ENCODE measurements at regions not wholly inside any gene's neighbourhood (a gene's known extent, or its start where the extent isn't known, plus 50 kb on each side); places are given as distances from the start of the nearest gene placed in this dataset.

GRCh38 chr16:17607075-17607509 lies 136.3 kb upstream of the XYLT1 start:
- no peaks in the 10 kb centered on the region for H3K4me1 ChIP-seq (ENCODE audit: insufficient read depth)
- H3K9me3 ChIP-seq (ENCODE audit: low read depth), result no peaks in the 10 kb centered on the region
- no peak overlapping the region for H3K9ac ChIP-seq
- no peaks in the 10 kb centered on the region for H4K20me1 ChIP-seq (ENCODE audit: insufficient read depth)
- H2AFZ ChIP-seq, result no peak overlapping the region
- TF ChIP-seq EZH2phosphoT487 (IDR thresholded peaks at IDR 0.05; ENCODE audit: insufficient read depth, low read depth) (no peak), EZH2 (IDR thresholded peaks at IDR 0.05; ENCODE audit: insufficient read depth, poor library complexity, severe bottlenecking) (no peak)
- H3K27ac ChIP-seq, result no peak overlapping the region
- no peaks in the 10 kb centered on the region for H3K36me3 ChIP-seq (ENCODE audit: low read depth)
- H3F3A ChIP-seq (ENCODE audit: insufficient read depth), result no peaks in the 10 kb centered on the region
- H3K79me2 ChIP-seq (ENCODE audit: insufficient read depth), result no peaks in the 10 kb centered on the region
- 60 to 65% methylated on average over 4 of the region's 4 CpGs for WGBS, 2 experiments (ENCODE audit: low coverage in 1 of 2, low lambda C conversion rate in 2 of 2, missing lambda C conversion rate in 2 of 2)
- in situ Hi-C loops (cut with MboI), result no loop called here
- no peak overlapping the region for H3K4me2 ChIP-seq (ENCODE audit: unreplicated experiment)
- no peak overlapping the region for H3K4me3 ChIP-seq
- no peaks in the 10 kb centered on the region for H3K9me2 ChIP-seq (ENCODE audit: insufficient read depth)
- H3K27me3 ChIP-seq (replicated peaks; ENCODE audit: insufficient read depth), result peaks cover 21% of the 10 kb centered on the region
- DNase-seq, result no peak

GRCh38 chr16:17606460-17606859 lies 135.7 kb upstream of the XYLT1 start:
- H3K9me3 ChIP-seq (ENCODE audit: low read depth), result no peaks in the 10 kb centered on the region
- no peaks in the 10 kb centered on the region for H4K20me1 ChIP-seq (ENCODE audit: insufficient read depth)
- DNase-seq, result peak; percentile 10
- no peak overlapping the region for H3K27ac ChIP-seq
- TF ChIP-seq EZH2phosphoT487 (IDR thresholded peaks at IDR 0.05; ENCODE audit: insufficient read depth, low read depth) (no peak), EZH2 (IDR thresholded peaks at IDR 0.05; ENCODE audit: insufficient read depth, poor library complexity, severe bottlenecking) (no peak)
- no peaks in the 10 kb centered on the region for H3K9me2 ChIP-seq (ENCODE audit: insufficient read depth)
- no peaks in the 10 kb centered on the region for H3K4me1 ChIP-seq (ENCODE audit: insufficient read depth)
- H3K27me3 ChIP-seq (replicated peaks; ENCODE audit: insufficient read depth), result peaks cover 21% of the 10 kb centered on the region
- H3K79me2 ChIP-seq (ENCODE audit: insufficient read depth), result no peaks in the 10 kb centered on the region
- in situ Hi-C loops (cut with MboI), result no loop called here
- H3K9ac ChIP-seq, result no peak overlapping the region
- no peaks in the 10 kb centered on the region for H3K36me3 ChIP-seq (ENCODE audit: low read depth)
- H3K4me3 ChIP-seq, result no peak overlapping the region
- no peaks in the 10 kb centered on the region for H3F3A ChIP-seq (ENCODE audit: insufficient read depth)
- 0 to 5% methylated on average over 1 of the region's 1 CpG for WGBS, 2 experiments (ENCODE audit: low coverage in 1 of 2, low lambda C conversion rate in 2 of 2, missing lambda C conversion rate in 2 of 2)
- no peak overlapping the region for H3K4me2 ChIP-seq (ENCODE audit: unreplicated experiment)
- no peak overlapping the region for H2AFZ ChIP-seq

- no peaks in the 10 kb centered on the region for H4K20me1 ChIP-seq (ENCODE audit: insufficient read depth)
- no peak overlapping the region for H3K9ac ChIP-seq
- in situ Hi-C loops (cut with MboI), result no loop called here
- H3K27me3 ChIP-seq (replicated peaks; ENCODE audit: insufficient read depth), result peaks cover 21% of the 10 kb centered on the region
- H3F3A ChIP-seq (ENCODE audit: insufficient read depth), result no peaks in the 10 kb centered on the region
- no peak for TF ChIP-seq EZH2phosphoT487 (IDR thresholded peaks at IDR 0.05; ENCODE audit: insufficient read depth, low read depth)
- no peak overlapping the region for H3K4me3 ChIP-seq
- no peak overlapping the region for H2AFZ ChIP-seq
- no peaks in the 10 kb centered on the region for H3K4me1 ChIP-seq (ENCODE audit: insufficient read depth)
- H3K9me3 ChIP-seq (ENCODE audit: low read depth), result no peaks in the 10 kb centered on the region
- WGBS, 2 experiments (ENCODE audit: low coverage in 1 of 2, low lambda C conversion rate in 2 of 2, missing lambda C conversion rate in 2 of 2), result 75 to 83% methylated on average over 4 of the region's 4 CpGs
- H3K36me3 ChIP-seq (ENCODE audit: low read depth), result no peaks in the 10 kb centered on the region
- H3K27ac ChIP-seq, result no peak overlapping the region
- H3K4me2 ChIP-seq (ENCODE audit: unreplicated experiment), result no peak overlapping the region
- no peaks in the 10 kb centered on the region for H3K79me2 ChIP-seq (ENCODE audit: insufficient read depth)
- no peaks in the 10 kb centered on the region for H3K9me2 ChIP-seq (ENCODE audit: insufficient read depth)
- no peak for DNase-seq
Measured at GRCh38 chr16:17605784-17606183, 135.0 kb upstream of the XYLT1 start.

- H3K27ac ChIP-seq, result no peak overlapping the region
- H2AFZ ChIP-seq, result no peak overlapping the region
- no peaks in the 10 kb centered on the region for H3K9me3 ChIP-seq (ENCODE audit: low read depth)
- H3K9ac ChIP-seq, result no peak overlapping the region
- no peaks in the 10 kb centered on the region for H3F3A ChIP-seq (ENCODE audit: insufficient read depth)
- in situ Hi-C loops (cut with MboI), result no loop called here
- 0 out of 2 replicates have a peak, but pooled peaks cover 14% of the 10 kb centered on the region for H3K27me3 ChIP-seq (replicated peaks; ENCODE audit: insufficient read depth)
- TF ChIP-seq EZH2phosphoT487 (IDR thresholded peaks at IDR 0.05; ENCODE audit: insufficient read depth, low read depth), result no peak
- no peak for TF ChIP-seq EZH2 (IDR thresholded peaks at IDR 0.05; ENCODE audit: insufficient read depth, poor library complexity, severe bottlenecking)
- H3K9me2 ChIP-seq (ENCODE audit: insufficient read depth), result no peaks in the 10 kb centered on the region
- no peaks in the 10 kb centered on the region for H3K36me3 ChIP-seq (ENCODE audit: low read depth)
- no peak overlapping the region for H3K4me3 ChIP-seq
- no peaks in the 10 kb centered on the region for H3K4me1 ChIP-seq (ENCODE audit: insufficient read depth)
- no peak for DNase-seq
- 8 to 25% methylated on average over 1 of the region's 1 CpG for WGBS, 2 experiments (ENCODE audit: low coverage in 1 of 2, low lambda C conversion rate in 2 of 2, missing lambda C conversion rate in 2 of 2)
- H4K20me1 ChIP-seq (ENCODE audit: insufficient read depth), result no peaks in the 10 kb centered on the region
- H3K4me2 ChIP-seq (ENCODE audit: unreplicated experiment), result no peak overlapping the region
- H3K79me2 ChIP-seq (ENCODE audit: insufficient read depth), result no peaks in the 10 kb centered on the region
Measured at GRCh38 chr16:17603626-17604025, 132.9 kb upstream of the XYLT1 start.

GRCh38 chr16:17602678-17603077 lies 131.9 kb upstream of the XYLT1 start:
- Histone ChIP-seq H3K9me2 (ENCODE audit: insufficient read depth) (no peaks in the 10 kb centered on the region), H4K20me1 (ENCODE audit: insufficient read depth) (no peaks in the 10 kb centered on the region), H3K4me2 (ENCODE audit: unreplicated experiment) (no peak overlapping the region), H3K4me3 (no peak overlapping the region), H3K27me3 (replicated peaks; ENCODE audit: insufficient read depth) (0 out of 2 replicates have a peak, but pooled peaks cover 7% of the 10 kb centered on the region), H3K9ac (no peak overlapping the region), H3K36me3 (ENCODE audit: low read depth) (no peaks in the 10 kb centered on the region), H3F3A (ENCODE audit: insufficient read depth) (no peaks in the 10 kb centered on the region), H3K79me2 (ENCODE audit: insufficient read depth) (no peaks in the 10 kb centered on the region), H3K27ac (no peak overlapping the region), H2AFZ (no peak overlapping the region), H3K4me1 (ENCODE audit: insufficient read depth) (no peaks in the 10 kb centered on the region), H3K9me3 (ENCODE audit: low read depth) (no peaks in the 10 kb centered on the region)
- DNase-seq, result no peak
- WGBS, 2 experiments (ENCODE audit: low coverage in 1 of 2, low lambda C conversion rate in 2 of 2, missing lambda C conversion rate in 2 of 2), result 5% methylated on average over 3 of the region's 3 CpGs
- TF ChIP-seq EZH2 (IDR thresholded peaks at IDR 0.05; ENCODE audit: insufficient read depth, poor library complexity, severe bottlenecking), result no peak
- no peak for TF ChIP-seq EZH2phosphoT487 (IDR thresholded peaks at IDR 0.05; ENCODE audit: insufficient read depth, low read depth)
- in situ Hi-C loops (cut with MboI), result no loop called here
